Astrocyte (in vitro differentiated cells and primary cell): ENCODE measurements at regions not wholly inside any gene's neighbourhood (a gene's known extent, or its start where the extent isn't known, plus 50 kb on each side); places are given as distances from the start of the nearest gene placed in this dataset.

Source experiments
- DNase-seq: peaks from one replicate; pipeline ENCODE4 v3.0.0-alpha.2; 2010; ENCODE audit warnings: low read depth
- FAIRE-seq: peaks from 2 replicates; lab custom pipeline; 2011; peaks lifted over from hg19 to GRCh38; lab: Jason Lieb, UNC
- H2AFZ ChIP-seq: 2 replicates; pipeline ENCODE4 v1.6.0; 2012; ENCODE audit warnings: low read depth, low read length, inconsistent platforms
- H3K27ac ChIP-seq: 2 replicates; pipeline ENCODE4 v1.5.1; 2011; ENCODE audit warnings: low read depth, low read length, inconsistent platforms
- H3K27me3 ChIP-seq: 2 replicates; pipeline ENCODE4 v1.6.0; 2011; ENCODE audit warnings: low read length, inconsistent platforms; ENCODE audit not compliant: insufficient read depth
- H3K36me3 ChIP-seq: 2 replicates; pipeline ENCODE4 v1.5.1; 2011; ENCODE audit warnings: low read length, inconsistent platforms; ENCODE audit not compliant: insufficient read depth
- H3K4me1 ChIP-seq: 2 replicates; pipeline ENCODE4 v1.5.1; 2011; ENCODE audit warnings: low read length, inconsistent platforms; ENCODE audit not compliant: insufficient read depth
- H3K4me2 ChIP-seq: 2 replicates; pipeline ENCODE4 v1.6.0; 2012; ENCODE audit warnings: low read length, inconsistent platforms
- H3K4me3 ChIP-seq: 2 replicates; pipeline ENCODE4 v1.5.1; 2011; ENCODE audit warnings: low read depth, mild to moderate bottlenecking, low read length, inconsistent platforms; ENCODE audit not compliant: insufficient read depth
- H3K79me2 ChIP-seq: 2 replicates; pipeline ENCODE4 v1.6.0; 2012; ENCODE audit warnings: mild to moderate bottlenecking, low read length, inconsistent platforms; ENCODE audit not compliant: insufficient read depth
- H3K9ac ChIP-seq: 2 replicates; pipeline ENCODE4 v1.6.0; 2012; ENCODE audit warnings: mild to moderate bottlenecking, low read length, inconsistent platforms
- H3K9me3 ChIP-seq: 2 replicates; pipeline ENCODE4 v1.5.1; 2012; ENCODE audit warnings: low read depth, mild to moderate bottlenecking, low read length, inconsistent platforms; ENCODE audit not compliant: insufficient read depth
- H4K20me1 ChIP-seq: 2 replicates; pipeline ENCODE4 v1.6.0; 2012; ENCODE audit warnings: low read length, inconsistent platforms; ENCODE audit not compliant: insufficient read depth
- H3K27ac Mint-ChIP-seq: one replicate; pipeline ENCODE4 v1.8.0; 2021; ENCODE audit warnings: mild to moderate bottlenecking, mixed read lengths; ENCODE audit not compliant: unreplicated experiment
- H3K27me3 Mint-ChIP-seq: one replicate; pipeline ENCODE4 v1.8.0; 2021; ENCODE audit warnings: low read depth, mixed read lengths; ENCODE audit not compliant: unreplicated experiment
- H3K36me3 Mint-ChIP-seq: one replicate; pipeline ENCODE4 v1.8.0; 2021; ENCODE audit warnings: low read depth, mixed read lengths; ENCODE audit not compliant: unreplicated experiment
- H3K4me1 Mint-ChIP-seq: one replicate; pipeline ENCODE4 v1.8.0; 2021; ENCODE audit warnings: low read depth, mixed read lengths; ENCODE audit not compliant: unreplicated experiment
- H3K4me3 Mint-ChIP-seq: one replicate; pipeline ENCODE4 v1.8.0; 2021; ENCODE audit warnings: mild to moderate bottlenecking, moderate library complexity, mixed read lengths; ENCODE audit not compliant: unreplicated experiment
- H3K9me3 Mint-ChIP-seq: one replicate; pipeline ENCODE4 v1.8.0; 2021; ENCODE audit warnings: mild to moderate bottlenecking, mixed read lengths; ENCODE audit not compliant: unreplicated experiment
- EZH2 ChIP-seq: IDR thresholded peaks from 2 replicates; pipeline ENCODE4 v1.6.1; 2012; ENCODE audit warnings: mild to moderate bottlenecking, low read length, inconsistent platforms; ENCODE audit not compliant: insufficient read depth
- TF ChIP-seq, protein P1 (sequence below): IDR thresholded peaks from 2 replicates; pipeline ENCODE4 v1.5.1; 2011; ENCODE audit warnings: low read depth, mild to moderate bottlenecking, inconsistent platforms, low read length, moderate library complexity; ENCODE audit not compliant: insufficient read depth

DNA sequence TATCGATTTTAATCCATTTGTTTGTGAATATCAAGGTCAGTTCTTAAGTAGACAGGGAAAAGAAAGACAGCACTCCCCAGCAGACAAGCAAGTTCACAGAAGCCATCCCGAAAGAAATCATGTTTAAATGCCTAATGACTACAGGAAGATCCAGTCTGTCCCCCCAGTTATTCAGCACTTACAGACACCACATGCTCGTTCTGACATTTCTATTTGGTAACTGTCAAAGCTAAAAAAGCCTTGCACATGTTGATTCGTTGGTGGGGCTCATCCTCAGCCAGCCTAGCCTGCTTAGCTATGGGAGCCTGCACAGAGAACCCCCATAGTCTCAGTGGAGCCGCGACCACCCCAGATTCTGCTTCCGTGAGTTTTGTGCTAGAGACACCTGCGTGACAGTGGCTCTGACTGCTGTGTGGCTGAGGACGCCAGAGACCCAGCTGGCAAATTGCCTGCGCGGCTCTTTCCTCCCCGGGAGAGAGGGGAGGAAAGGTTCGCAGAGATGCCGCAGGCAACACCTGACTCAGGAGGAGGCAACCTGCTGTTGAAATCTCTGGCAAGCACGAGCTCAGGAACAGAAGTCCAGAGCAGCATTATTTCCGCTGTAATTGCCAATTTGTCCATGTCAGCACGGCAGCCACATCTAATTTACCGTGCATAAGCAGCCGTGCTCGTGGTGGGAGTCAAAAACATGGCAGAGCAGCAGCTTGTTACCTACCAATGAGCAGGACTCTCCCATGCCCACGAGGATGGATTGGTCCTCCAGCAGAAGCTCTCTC is 194.2 kb downstream of the GPAM start:
- no peak for DNase-seq
- Histone ChIP-seq H3K4me3 (no peak overlapping the region), H2AFZ (no peak overlapping the region), H3K27me3 (no peaks in the 10 kb centered on the region), H3K4me1 (no peaks in the 10 kb centered on the region), H3K4me2 (no peak overlapping the region), H3K27ac (no peak overlapping the region), H3K36me3 (no peaks in the 10 kb centered on the region), H3K79me2 (no peaks in the 10 kb centered on the region), H3K9me3 (no peaks in the 10 kb centered on the region), H4K20me1 (no peaks in the 10 kb centered on the region), H3K9ac (no peak overlapping the region)
- Mint-ChIP-seq H3K9me3 (no peaks in the 10 kb centered on the region), H3K4me1 (peaks cover 4% of the 10 kb centered on the region), H3K4me3 (no peak overlapping the region), H3K27ac (no peak overlapping the region), H3K36me3 (peaks cover 2% of the 10 kb centered on the region), H3K27me3 (peaks cover 26% of the 10 kb centered on the region)
- TF ChIP-seq, protein P1, sequence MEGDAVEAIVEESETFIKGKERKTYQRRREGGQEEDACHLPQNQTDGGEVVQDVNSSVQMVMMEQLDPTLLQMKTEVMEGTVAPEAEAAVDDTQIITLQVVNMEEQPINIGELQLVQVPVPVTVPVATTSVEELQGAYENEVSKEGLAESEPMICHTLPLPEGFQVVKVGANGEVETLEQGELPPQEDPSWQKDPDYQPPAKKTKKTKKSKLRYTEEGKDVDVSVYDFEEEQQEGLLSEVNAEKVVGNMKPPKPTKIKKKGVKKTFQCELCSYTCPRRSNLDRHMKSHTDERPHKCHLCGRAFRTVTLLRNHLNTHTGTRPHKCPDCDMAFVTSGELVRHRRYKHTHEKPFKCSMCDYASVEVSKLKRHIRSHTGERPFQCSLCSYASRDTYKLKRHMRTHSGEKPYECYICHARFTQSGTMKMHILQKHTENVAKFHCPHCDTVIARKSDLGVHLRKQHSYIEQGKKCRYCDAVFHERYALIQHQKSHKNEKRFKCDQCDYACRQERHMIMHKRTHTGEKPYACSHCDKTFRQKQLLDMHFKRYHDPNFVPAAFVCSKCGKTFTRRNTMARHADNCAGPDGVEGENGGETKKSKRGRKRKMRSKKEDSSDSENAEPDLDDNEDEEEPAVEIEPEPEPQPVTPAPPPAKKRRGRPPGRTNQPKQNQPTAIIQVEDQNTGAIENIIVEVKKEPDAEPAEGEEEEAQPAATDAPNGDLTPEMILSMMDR = no peak
- TF ChIP-seq EZH2 = no peak
- FAIRE-seq = no peak

DNA sequence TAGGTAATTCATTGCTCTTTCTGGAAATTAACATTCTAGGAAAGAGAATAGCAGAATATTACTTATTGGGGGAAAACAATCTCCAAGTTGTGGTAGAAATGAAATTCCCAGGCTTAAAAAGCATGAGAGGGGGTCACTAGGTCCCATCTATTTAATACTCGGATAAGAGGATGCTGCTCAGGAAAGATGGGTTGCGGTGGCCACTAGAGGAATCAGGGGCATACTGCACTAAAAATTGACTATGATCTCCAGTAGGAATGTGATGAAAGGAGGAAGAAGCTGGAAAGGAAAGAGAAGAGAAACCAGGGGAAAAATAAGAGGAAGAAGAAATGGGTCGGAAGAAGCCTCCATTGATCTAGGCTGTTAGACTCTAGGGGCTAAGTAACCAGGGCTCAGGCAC is 192.8 kb downstream of the GPAM start:
- H3K4me1 Mint-ChIP-seq = peaks cover 4% of the 10 kb centered on the region
- Histone ChIP-seq H3K36me3 (no peaks in the 10 kb centered on the region), H3K9me3 (no peaks in the 10 kb centered on the region), H3K79me2 (no peaks in the 10 kb centered on the region), H3K4me1 (no peaks in the 10 kb centered on the region), H3K27ac (no peak overlapping the region), H3K4me3 (no peak overlapping the region), H3K4me2 (no peak overlapping the region), H3K27me3 (no peaks in the 10 kb centered on the region), H2AFZ (no peak overlapping the region), H3K9ac (no peak overlapping the region), H4K20me1 (no peaks in the 10 kb centered on the region)
- FAIRE-seq (no peak), DNase-seq (no peak)
- no peak overlapping the region for H3K27ac Mint-ChIP-seq
- TF ChIP-seq, protein P1 = no peak
- no peak for TF ChIP-seq EZH2
- H3K4me3 Mint-ChIP-seq = no peak overlapping the region
- peaks cover 3% of the 10 kb centered on the region for H3K9me3 Mint-ChIP-seq
- H3K27me3 Mint-ChIP-seq = peaks cover 27% of the 10 kb centered on the region
- peaks cover 2% of the 10 kb centered on the region for H3K36me3 Mint-ChIP-seq

DNA sequence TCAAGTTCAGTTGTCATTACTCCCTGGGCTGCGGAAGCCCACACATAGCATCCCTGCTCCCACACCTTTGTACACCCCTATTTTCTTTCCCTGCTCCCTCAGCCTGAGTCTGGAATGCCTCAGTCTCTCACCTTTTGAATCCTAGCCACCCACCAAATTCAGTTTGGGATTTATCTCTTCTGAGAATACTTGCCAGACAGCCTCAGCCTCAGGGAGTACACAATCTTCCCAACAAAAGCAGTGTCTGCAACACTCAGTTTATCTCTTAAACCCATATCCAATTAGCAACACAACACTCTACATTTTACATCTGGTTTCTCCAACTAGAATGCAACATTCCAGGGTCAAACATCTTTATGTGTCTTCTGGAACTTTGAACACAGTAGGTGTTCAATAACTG is 190.2 kb downstream of the GPAM start:
- H2AFZ ChIP-seq = no peak overlapping the region
- H3K4me3 ChIP-seq = no peak overlapping the region
- FAIRE-seq (no peak), DNase-seq (no peak)
- H3K9me3 ChIP-seq = no peaks in the 10 kb centered on the region
- H3K27ac ChIP-seq = no peak overlapping the region
- H4K20me1 ChIP-seq = no peaks in the 10 kb centered on the region
- no peaks in the 10 kb centered on the region for H3K36me3 ChIP-seq
- no peaks in the 10 kb centered on the region for H3K4me1 ChIP-seq
- Mint-ChIP-seq H3K4me1 (no peaks in the 10 kb centered on the region), H3K36me3 (peaks cover 2% of the 10 kb centered on the region), H3K9me3 (peaks cover 3% of the 10 kb centered on the region), H3K27ac (no peak overlapping the region), H3K4me3 (no peak overlapping the region), H3K27me3 (peaks cover 27% of the 10 kb centered on the region)
- H3K27me3 ChIP-seq = no peaks in the 10 kb centered on the region
- no peak overlapping the region for H3K9ac ChIP-seq
- no peak overlapping the region for H3K4me2 ChIP-seq
- TF ChIP-seq EZH2 = no peak
- TF ChIP-seq, protein P1 = no peak
- no peaks in the 10 kb centered on the region for H3K79me2 ChIP-seq
